KMS-11 (cell line): ENCODE measurements at regions not wholly inside any gene's neighbourhood (a gene's known extent, or its start where the extent isn't known, plus 50 kb on each side); places are given as distances from the start of the nearest gene placed in this dataset.
A peak's percentile ranks its signal among the peaks of the same experiment; 100 is the strongest.

Experiments
- H2AFZ ChIP-seq: fragments of 200-600 bp; sonication (generic); 2 replicates; pipeline ENCODE4 v1.6.1; 2016; ENCODE audit warnings: antibody characterized with exemption, mixed run types, low read depth
- H3K27ac ChIP-seq: fragments of 200-600 bp; sonication (generic); 2 replicates; pipeline ENCODE4 v1.6.1; 2016; ENCODE audit warnings: mild to moderate bottlenecking, mixed run types
- H3K27me3 ChIP-seq: fragments of 200-600 bp; sonication (generic); 2 replicates; pipeline ENCODE4 v1.6.1; 2017; ENCODE audit warnings: mild to moderate bottlenecking, low read depth, mixed run types, moderate library complexity; ENCODE audit not compliant: insufficient read depth
- H3K36me3 ChIP-seq: fragments of 200-600 bp; sonication (generic); 2 replicates; pipeline ENCODE4 v1.6.1; 2017; ENCODE audit warnings: mild to moderate bottlenecking, mixed run types; ENCODE audit not compliant: insufficient read depth
- H3K4me1 ChIP-seq: fragments of 200-600 bp; sonication (generic); 2 replicates; pipeline ENCODE4 v1.6.1; 2016; ENCODE audit warnings: mild to moderate bottlenecking, low read depth, mixed run types; ENCODE audit not compliant: poor library complexity, severe bottlenecking
- H3K4me2 ChIP-seq: fragments of 200-600 bp; sonication (generic); 2 replicates; pipeline ENCODE4 v1.7.0; 2016; ENCODE audit warnings: mild to moderate bottlenecking, mixed run types
- H3K4me3 ChIP-seq: fragments of 200-600 bp; sonication (generic); IDR thresholded peaks from 2 replicates; pipeline ENCODE4 v1.6.1; 2017; ENCODE audit warnings: low read depth, low read length, mixed read lengths; ENCODE audit not compliant: insufficient read depth
- H3K79me2 ChIP-seq: fragments of 200-600 bp; sonication (generic); 2 replicates; pipeline ENCODE4 v1.6.1; 2016; ENCODE audit warnings: low read depth, mixed run types; ENCODE audit not compliant: insufficient read depth
- H3K9ac ChIP-seq: fragments of 200-600 bp; sonication (generic); 2 replicates; pipeline ENCODE4 v1.6.1; 2016; ENCODE audit warnings: mild to moderate bottlenecking, mixed run types
- H4K20me1 ChIP-seq: fragments of 200-600 bp; sonication (generic); 2 replicates; pipeline ENCODE4 v1.6.1; 2016; ENCODE audit warnings: mild to moderate bottlenecking, mixed run types; ENCODE audit not compliant: insufficient read depth
- CTCF ChIP-seq: fragments of 200-600 bp; sonication (generic); conservative IDR thresholded peaks from 2 replicates; pipeline ENCODE4 v1.6.1; 2017; ENCODE audit warnings: low read depth, mild to moderate bottlenecking, antibody characterized with exemption, low read length, moderate library complexity, mixed read lengths

DNA sequence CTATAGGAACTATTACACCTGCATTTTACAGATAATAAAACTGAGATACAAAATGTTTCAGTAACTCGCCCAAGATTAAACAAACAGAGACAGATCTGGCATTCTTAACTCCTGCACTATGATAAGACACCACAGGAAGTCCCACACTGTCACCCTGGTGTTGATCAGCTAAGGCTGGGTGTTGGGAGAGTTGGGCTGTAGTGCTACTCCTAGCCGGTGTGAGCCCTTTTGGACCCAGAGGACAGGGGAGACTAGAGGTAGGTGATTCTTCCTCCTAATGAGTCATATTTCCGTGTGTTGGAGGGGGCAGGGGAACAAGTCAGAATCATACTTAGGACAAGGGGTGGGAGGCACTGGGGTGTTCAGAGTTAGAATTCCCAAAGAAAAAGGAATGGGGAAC lies 353.2 kb upstream of the TENM4 start:
- no peaks in the 10 kb centered on the region for H3K36me3 ChIP-seq
- no peak overlapping the region for H3K27ac ChIP-seq
- H3K27me3 ChIP-seq, result no peaks in the 10 kb centered on the region
- no peaks in the 10 kb centered on the region for H3K4me1 ChIP-seq
- no peak overlapping the region for H3K9ac ChIP-seq
- no peak for TF ChIP-seq CTCF
- no peak overlapping the region for H2AFZ ChIP-seq
- H4K20me1 ChIP-seq, result no peaks in the 10 kb centered on the region
- no peaks in the 10 kb centered on the region for H3K79me2 ChIP-seq
- H3K4me2 ChIP-seq, result no peak overlapping the region
- H3K4me3 ChIP-seq, result no peak overlapping the region

- Histone ChIP-seq H3K4me3 (no peak overlapping the region), H3K79me2 (no peaks in the 10 kb centered on the region), H3K4me1 (peaks cover 15% of the 10 kb centered on the region), H3K9ac (no peak overlapping the region), H3K27me3 (no peaks in the 10 kb centered on the region), H3K4me2 (no peak overlapping the region), H4K20me1 (no peaks in the 10 kb centered on the region), H3K27ac (no peak overlapping the region), H3K36me3 (no peaks in the 10 kb centered on the region), H2AFZ (no peak overlapping the region)
- no peak for TF ChIP-seq CTCF
Measured at GRCh38 chr11:79786961-79787360, 346.1 kb upstream of the TENM4 start.

GRCh38 chr11:79783833-79784232 lies 343.0 kb upstream of the TENM4 start:
- no peak overlapping the region for H2AFZ ChIP-seq
- no peaks in the 10 kb centered on the region for H3K36me3 ChIP-seq
- H3K9ac ChIP-seq, result no peak overlapping the region
- no peak overlapping the region for H3K27ac ChIP-seq
- no peak for TF ChIP-seq CTCF
- no peaks in the 10 kb centered on the region for H3K79me2 ChIP-seq
- peak overlapping the region; percentile 8; the same call in 1 of the 2 replicates for H3K4me2 ChIP-seq
- no peaks in the 10 kb centered on the region for H3K27me3 ChIP-seq
- H3K4me3 ChIP-seq, result no peak overlapping the region
- no peaks in the 10 kb centered on the region for H4K20me1 ChIP-seq
- peaks cover 15% of the 10 kb centered on the region for H3K4me1 ChIP-seq

- Histone ChIP-seq H4K20me1 (no peaks in the 10 kb centered on the region), H2AFZ (no peak overlapping the region), H3K27ac (no peak overlapping the region), H3K4me3 (no peak overlapping the region), H3K27me3 (no peaks in the 10 kb centered on the region), H3K79me2 (no peaks in the 10 kb centered on the region), H3K36me3 (no peaks in the 10 kb centered on the region), H3K4me2 (no peak overlapping the region), H3K9ac (no peak overlapping the region), H3K4me1 (no peaks in the 10 kb centered on the region)
- TF ChIP-seq CTCF, result no peak
Measured at GRCh38 chr11:79768343-79768742, 327.5 kb upstream of the TENM4 start.
